A549 (cell line): ENCODE measurements at regions not wholly inside any gene's neighbourhood (a gene's known extent, or its start where the extent isn't known, plus 50 kb on each side); places are given as distances from the start of the nearest gene placed in this dataset.

Experiments used
- ATOH8 ChIP-seq: fragments of 250-450 bp; sonication (Bioruptor Pico); IDR thresholded peaks from 2 replicates; pipeline ENCODE4 v1.5.0; 2020; ENCODE audit warnings: low read depth, mild to moderate bottlenecking, moderate library complexity
- BHLHE40 ChIP-seq: IDR thresholded peaks from 2 replicates; pipeline ENCODE4 v1.6.1; 2012; ENCODE audit warnings: low read depth, low read length, inconsistent platforms
- CBX2 ChIP-seq: fragments of 200-600 bp; sonication (generic); IDR thresholded peaks from 2 replicates; pipeline ENCODE4 v1.6.1; 2016; ENCODE audit warnings: low read depth, mild to moderate bottlenecking, borderline replicate concordance
- CTCF ChIP-seq: fragments of >200 bp; sonication (Bioruptor Twin); formaldehyde crosslinking; IDR thresholded peaks from 3 replicates; pipeline ENCODE4 v1.5.1; 2016
- POLR2A ChIP-seq: IDR thresholded peaks from 2 replicates; pipeline ENCODE4 v1.6.1; 2012; ENCODE audit warnings: mild to moderate bottlenecking, low read length
- RAD21 ChIP-seq, 2 experiments: fragments of >200 bp in 1 of 2; sonication (Bioruptor Twin) in 1 of 2; formaldehyde crosslinking in 1 of 2; IDR thresholded peaks in 1 of 2; conservative IDR thresholded peaks in 1 of 2; 2 replicates in 1 of 2; 3 replicates in 1 of 2; pipeline ENCODE4 v1.6.1; 2012 to 2018; ENCODE audit warnings: inconsistent platforms in 1 of 2
- REST ChIP-seq: fragments of 200-600 bp; sonication (generic); IDR thresholded peaks from 2 replicates; pipeline ENCODE4 v1.6.1; 2016; ENCODE audit warnings: antibody characterized with exemption, mild to moderate bottlenecking, moderate library complexity
- USF2 ChIP-seq: fragments of 450-650 bp; IDR thresholded peaks from 2 replicates; pipeline ENCODE4 v1.6.1; 2014; ENCODE audit warnings: antibody characterized with exemption

GRCh38 chr1:4131734-4132133 lies 231.7 kb upstream of the C1orf174 start:
- TF ChIP-seq CTCF (no peak), RAD21 (conservative IDR thresholded peaks at IDR 0.05 in 1 of 2, IDR thresholded peaks at IDR 0.05 in 1 of 2) (no peak), REST (no peak), CBX2 (no peak), BHLHE40 (no peak), USF2 (no peak), POLR2A (no peak), ATOH8 (CRISPR knock-in tag) (no peak)
